MM.1S (cell line): ENCODE measurements at regions not wholly inside any gene's neighbourhood (a gene's known extent, or its start where the extent isn't known, plus 50 kb on each side); places are given as distances from the start of the nearest gene placed in this dataset.

Source experiments
- EZH2 ChIP-seq: fragments of 300-600 bp; sonication (generic); optimal IDR thresholded peaks from 2 replicates; pipeline ENCODE3; 2017; ENCODE audit warnings: low read depth, mild to moderate bottlenecking, antibody characterized with exemption, low read length, mixed read lengths
- EZH2phosphoT487 ChIP-seq: fragments of 300-600 bp; sonication (generic); IDR thresholded peaks from 2 replicates; pipeline ENCODE4 v1.6.1; 2018; ENCODE audit warnings: antibody characterized with exemption, low read length
- TF ChIP-seq, protein P1 (sequence below): fragments of 300-600 bp; sonication (generic); IDR thresholded peaks from 2 replicates; pipeline ENCODE4 v1.5.1; 2016; ENCODE audit warnings: antibody characterized with exemption, low read length, mixed read lengths

GRCh38 chr13:55820817-55821216 lies 1319.9 kb upstream of the PRR20A start:
- TF ChIP-seq, protein P1, sequence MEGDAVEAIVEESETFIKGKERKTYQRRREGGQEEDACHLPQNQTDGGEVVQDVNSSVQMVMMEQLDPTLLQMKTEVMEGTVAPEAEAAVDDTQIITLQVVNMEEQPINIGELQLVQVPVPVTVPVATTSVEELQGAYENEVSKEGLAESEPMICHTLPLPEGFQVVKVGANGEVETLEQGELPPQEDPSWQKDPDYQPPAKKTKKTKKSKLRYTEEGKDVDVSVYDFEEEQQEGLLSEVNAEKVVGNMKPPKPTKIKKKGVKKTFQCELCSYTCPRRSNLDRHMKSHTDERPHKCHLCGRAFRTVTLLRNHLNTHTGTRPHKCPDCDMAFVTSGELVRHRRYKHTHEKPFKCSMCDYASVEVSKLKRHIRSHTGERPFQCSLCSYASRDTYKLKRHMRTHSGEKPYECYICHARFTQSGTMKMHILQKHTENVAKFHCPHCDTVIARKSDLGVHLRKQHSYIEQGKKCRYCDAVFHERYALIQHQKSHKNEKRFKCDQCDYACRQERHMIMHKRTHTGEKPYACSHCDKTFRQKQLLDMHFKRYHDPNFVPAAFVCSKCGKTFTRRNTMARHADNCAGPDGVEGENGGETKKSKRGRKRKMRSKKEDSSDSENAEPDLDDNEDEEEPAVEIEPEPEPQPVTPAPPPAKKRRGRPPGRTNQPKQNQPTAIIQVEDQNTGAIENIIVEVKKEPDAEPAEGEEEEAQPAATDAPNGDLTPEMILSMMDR, result no peak
- no peak for TF ChIP-seq EZH2
- no peak for TF ChIP-seq EZH2phosphoT487
